ENCODE measurements at regions not wholly inside any gene's neighbourhood (a gene's known extent, or its start where the extent isn't known, plus 50 kb on each side); places are given as distances from the start of the nearest gene placed in this dataset.

DNA sequence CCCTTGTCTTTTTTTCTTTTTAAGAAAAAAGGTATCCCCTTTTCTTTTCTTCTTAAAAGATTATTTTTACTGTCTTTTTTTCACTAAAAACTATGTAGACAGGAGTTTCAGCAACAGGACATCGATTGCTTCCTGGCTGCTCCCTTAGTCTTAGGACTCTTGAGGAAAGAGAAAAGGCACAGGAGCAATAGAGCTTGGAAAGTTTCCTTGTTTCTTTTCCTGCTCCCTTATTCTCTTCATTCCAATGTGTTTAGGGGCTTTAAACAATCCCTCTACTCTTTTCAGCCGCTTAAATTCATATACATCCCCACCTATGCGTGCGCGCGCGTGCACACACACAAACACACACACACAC is 182.2 kb upstream of the FOXN2 start:
- peaks cover 0 to 5% (median 0%) of the 10 kb centered on the region in 11 donors for H3K9me3 ChIP-seq
- no peaks in the 10 kb centered on the region for H3K36me3 ChIP-seq
- ATAC-seq (no peak), DNase-seq (no peak)
- no peak overlapping the region for H3K27ac ChIP-seq
- intact Hi-C loops (cut with DNase I) = no loop called here
- WGBS, 2 donors = 84 to 91% methylated on average over 7 of the region's 7 CpGs
- no peak overlapping the region for H3K4me3 ChIP-seq
- peaks cover 0 to 6% (median 0%) of the 10 kb centered on the region in 9 donors for H3K4me1 ChIP-seq
- TF ChIP-seq, protein P1, sequence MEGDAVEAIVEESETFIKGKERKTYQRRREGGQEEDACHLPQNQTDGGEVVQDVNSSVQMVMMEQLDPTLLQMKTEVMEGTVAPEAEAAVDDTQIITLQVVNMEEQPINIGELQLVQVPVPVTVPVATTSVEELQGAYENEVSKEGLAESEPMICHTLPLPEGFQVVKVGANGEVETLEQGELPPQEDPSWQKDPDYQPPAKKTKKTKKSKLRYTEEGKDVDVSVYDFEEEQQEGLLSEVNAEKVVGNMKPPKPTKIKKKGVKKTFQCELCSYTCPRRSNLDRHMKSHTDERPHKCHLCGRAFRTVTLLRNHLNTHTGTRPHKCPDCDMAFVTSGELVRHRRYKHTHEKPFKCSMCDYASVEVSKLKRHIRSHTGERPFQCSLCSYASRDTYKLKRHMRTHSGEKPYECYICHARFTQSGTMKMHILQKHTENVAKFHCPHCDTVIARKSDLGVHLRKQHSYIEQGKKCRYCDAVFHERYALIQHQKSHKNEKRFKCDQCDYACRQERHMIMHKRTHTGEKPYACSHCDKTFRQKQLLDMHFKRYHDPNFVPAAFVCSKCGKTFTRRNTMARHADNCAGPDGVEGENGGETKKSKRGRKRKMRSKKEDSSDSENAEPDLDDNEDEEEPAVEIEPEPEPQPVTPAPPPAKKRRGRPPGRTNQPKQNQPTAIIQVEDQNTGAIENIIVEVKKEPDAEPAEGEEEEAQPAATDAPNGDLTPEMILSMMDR (IDR thresholded peaks at IDR 0.05) = no peak
- H3K27me3 ChIP-seq = no peaks in the 10 kb centered on the region

DNA sequence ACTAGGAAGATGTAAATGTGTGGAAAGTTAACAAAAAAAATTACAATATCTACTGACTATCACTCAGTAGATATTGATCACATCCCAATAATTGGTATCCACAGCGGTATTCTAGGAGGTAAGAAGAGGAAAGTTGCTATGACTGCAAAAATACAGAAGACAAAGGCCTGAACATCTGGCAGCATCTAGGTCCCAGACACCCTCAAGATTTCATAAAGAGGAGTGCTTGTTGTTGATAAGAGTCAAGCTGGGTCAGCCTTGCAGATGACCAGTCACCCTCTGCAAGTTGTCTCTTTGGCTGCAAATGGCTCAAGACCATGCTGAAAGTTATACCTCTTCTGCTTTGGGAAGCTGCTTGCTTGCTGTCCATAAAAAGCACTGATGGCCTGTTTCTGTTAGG is 179.8 kb upstream of the FOXN2 start:
- intact Hi-C loops (cut with DNase I) = no loop called here
- no peaks in the 10 kb centered on the region for H3K27me3 ChIP-seq
- DNase-seq (no peak), ATAC-seq (no peak)
- H3K36me3 ChIP-seq = no peaks in the 10 kb centered on the region
- 97 to 100% methylated on average over 1 of the region's 1 CpG for WGBS, 2 donors
- no peak overlapping the region for H3K27ac ChIP-seq
- no peak overlapping the region for H3K4me3 ChIP-seq
- TF ChIP-seq, protein P1 (IDR thresholded peaks at IDR 0.05) = no peak
- H3K9me3 ChIP-seq = peaks cover 0 to under 1% (median 0%) of the 10 kb centered on the region in 11 donors
- peaks cover 0 to 6% (median 0%) of the 10 kb centered on the region in 9 donors for H3K4me1 ChIP-seq

DNA sequence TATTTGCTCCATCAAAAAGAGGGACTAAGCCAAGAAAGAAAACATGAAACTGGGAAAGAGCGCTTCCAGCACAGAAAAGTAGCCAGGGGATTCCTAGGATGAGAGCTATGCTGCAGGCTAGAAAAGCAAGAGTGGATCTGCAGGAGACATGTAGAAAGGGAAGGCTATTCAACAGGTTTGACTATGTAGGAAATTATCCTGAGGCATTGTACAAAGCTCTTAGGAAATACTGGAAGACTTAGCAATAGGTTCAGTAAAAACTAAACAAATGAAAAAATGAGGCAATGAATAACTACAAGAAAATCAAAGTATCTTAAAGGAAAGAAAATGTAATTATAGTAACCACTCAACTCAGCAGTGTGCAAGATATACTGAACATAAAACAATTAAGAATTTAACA is 178.7 kb upstream of the FOXN2 start:
- no peaks in the 10 kb centered on the region for H3K36me3 ChIP-seq
- no peaks in the 10 kb centered on the region for H3K9me3 ChIP-seq
- TF ChIP-seq, protein P1 (IDR thresholded peaks at IDR 0.05) = no peak
- H3K27me3 ChIP-seq = no peaks in the 10 kb centered on the region
- peaks cover 0 to 6% (median 0%) of the 10 kb centered on the region in 9 donors for H3K4me1 ChIP-seq
- DNase-seq (no peak), ATAC-seq (no peak)
- intact Hi-C loops (cut with DNase I) = no loop called here
- no peak overlapping the region for H3K27ac ChIP-seq
- H3K4me3 ChIP-seq = no peak overlapping the region
- 93 to 97% methylated on average over 1 of the region's 1 CpG for WGBS, 2 donors

DNA sequence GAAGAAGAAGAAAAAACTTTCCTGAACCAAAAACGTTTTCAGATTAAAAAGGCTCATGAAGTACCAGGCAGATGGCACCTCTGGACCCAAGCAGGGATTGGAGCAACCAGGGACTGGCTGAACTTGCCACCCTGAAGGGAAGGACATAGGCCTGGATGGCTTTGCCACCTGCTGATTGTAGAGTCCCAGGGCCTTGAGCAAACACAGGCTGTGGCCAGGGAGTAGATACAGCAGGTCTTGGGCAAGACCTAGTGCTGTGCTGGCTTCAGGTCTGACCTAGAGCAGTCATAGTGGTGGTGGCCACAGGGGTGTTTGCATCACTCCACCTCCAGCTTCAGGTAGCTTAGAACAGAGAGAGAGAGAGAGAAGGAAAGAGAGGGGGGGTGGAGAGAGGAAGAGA is 176.7 kb upstream of the FOXN2 start:
- 54 to 59% methylated on average over 1 of the region's 1 CpG for WGBS, 2 donors
- no peak overlapping the region for H3K27ac ChIP-seq
- H3K4me3 ChIP-seq = no peak overlapping the region
- intact Hi-C loops (cut with DNase I) = no loop called here
- TF ChIP-seq, protein P1 (IDR thresholded peaks at IDR 0.05) = no peak
- H3K9me3 ChIP-seq = no peaks in the 10 kb centered on the region
- no peaks in the 10 kb centered on the region for H3K36me3 ChIP-seq
- no peak for DNase-seq
- no peak for ATAC-seq
- H3K27me3 ChIP-seq = no peaks in the 10 kb centered on the region
- no peaks in the 10 kb centered on the region for H3K4me1 ChIP-seq

DNA sequence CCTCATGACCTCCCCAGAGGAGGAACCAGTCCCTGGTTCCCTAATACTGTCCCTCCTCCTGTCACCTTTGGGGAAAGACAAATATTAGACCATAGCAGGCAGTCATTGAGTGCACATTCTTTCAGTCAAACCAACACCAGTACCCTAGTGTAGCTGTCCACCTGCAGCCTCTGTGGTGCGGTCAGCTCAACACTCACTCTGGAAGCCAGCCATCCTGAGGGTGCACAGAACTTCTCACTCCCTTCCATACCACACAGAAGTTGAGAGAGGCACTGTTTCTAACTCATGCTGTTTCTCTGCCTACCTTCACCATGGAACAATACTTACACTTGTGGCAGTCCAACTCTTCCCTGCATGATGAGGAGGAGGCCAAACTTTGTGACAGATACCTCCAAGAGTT is 175.6 kb upstream of the FOXN2 start:
- Histone ChIP-seq H3K9me3 (no peaks in the 10 kb centered on the region), H3K36me3 (no peaks in the 10 kb centered on the region), H3K4me3 (no peak overlapping the region), H3K27me3 (no peaks in the 10 kb centered on the region), H3K27ac (no peak overlapping the region), H3K4me1 (no peaks in the 10 kb centered on the region)
- no peak for ATAC-seq
- intact Hi-C loops (cut with DNase I) = no loop called here
- 0% methylated on average over 1 of the region's 1 CpG for WGBS, 2 donors
- no peak for DNase-seq
- TF ChIP-seq, protein P1 (IDR thresholded peaks at IDR 0.05) = no peak

Data from heart right ventricle (tissue), 16 donors.